CD4-positive, CD25-positive, alpha-beta regulatory T cell (primary cell): ENCODE measurements at regions not wholly inside any gene's neighbourhood (a gene's known extent, or its start where the extent isn't known, plus 50 kb on each side); places are given as distances from the start of the nearest gene placed in this dataset.
"Not testable (repeated sequence)": the region's sequence is repeated elsewhere in the genome, so short reads cannot be mapped to it uniquely, and the experiment has no call there.

ENCODE experiments used
- ATAC-seq, 2 donors: fragments of 150-1000 bp; cut with Tn5 transposase; one replicate each; pipeline ENCODE4 v1.10.0; 2021; ENCODE audit warnings: low read depth in 2 of 2, moderate number of reproducible peaks in 2 of 2, moderate library complexity in 1 of 2
- DNase-seq, 3 donors: peaks; one replicate each; pipeline versions ENCODE4 v3.0.0 to v3.0.0-alpha.2; 2012 to 2022; ENCODE audit warnings: mixed read lengths in 1 of 3
- H3K27ac ChIP-seq: one replicate; pipeline ENCODE4 v1.7.0; 2013; ENCODE audit warnings: mild to moderate bottlenecking, low read length; ENCODE audit not compliant: insufficient read depth, poor library complexity, severe bottlenecking
- H3K27me3 ChIP-seq: one replicate; pipeline ENCODE4 v1.7.0; 2013; ENCODE audit warnings: low read length; ENCODE audit not compliant: control insufficient read depth, insufficient read depth
- H3K36me3 ChIP-seq: one replicate; pipeline ENCODE4 v1.7.0; 2013; ENCODE audit warnings: mild to moderate bottlenecking, low read length, moderate library complexity; ENCODE audit not compliant: control insufficient read depth, insufficient read depth
- H3K4me1 ChIP-seq: 2 replicates; pipeline ENCODE4 v1.7.0; 2013; ENCODE audit warnings: mild to moderate bottlenecking, low read length; ENCODE audit not compliant: insufficient read depth, control insufficient read depth, poor library complexity, severe bottlenecking
- H3K4me3 ChIP-seq: one replicate; pipeline ENCODE4 v1.7.0; 2013; ENCODE audit warnings: low read depth, mild to moderate bottlenecking, low read length, moderate library complexity
- H3K9me3 ChIP-seq, 2 experiments: 1 replicate in 1 of 2; 2 replicates in 1 of 2; pipeline ENCODE4 v1.7.0; 2013; ENCODE audit warnings: low read length in 2 of 2, mild to moderate bottlenecking in 1 of 2, moderate library complexity in 1 of 2; ENCODE audit not compliant: control insufficient read depth in 2 of 2
- H3K27ac Mint-ChIP-seq, 3 donors: one replicate each; pipeline ENCODE4 v1.8.0; 2020 to 2022; ENCODE audit warnings: mild to moderate bottlenecking in 3 of 3, mixed read lengths in 3 of 3, moderate library complexity in 2 of 3
- H3K27me3 Mint-ChIP-seq: one replicate; pipeline ENCODE4 v1.8.0; 2022; ENCODE audit warnings: mild to moderate bottlenecking, mixed read lengths
- H3K36me3 Mint-ChIP-seq: one replicate; pipeline ENCODE4 v1.8.0; 2020; ENCODE audit warnings: mixed read lengths
- H3K4me1 Mint-ChIP-seq, 4 donors: one replicate each; pipeline ENCODE4 v1.8.0; 2020 to 2022; ENCODE audit warnings: mixed read lengths in 4 of 4, mild to moderate bottlenecking in 1 of 4
- H3K4me3 Mint-ChIP-seq, 4 donors: one replicate each; pipeline ENCODE4 v1.8.0; 2020 to 2022; ENCODE audit warnings: mild to moderate bottlenecking in 4 of 4, mixed read lengths in 4 of 4, moderate library complexity in 3 of 4
- H3K9me3 Mint-ChIP-seq, 7 donors: one replicate each; pipeline ENCODE4 v1.8.0; 2020 to 2022; ENCODE audit warnings: mixed read lengths in 7 of 7, mild to moderate bottlenecking in 3 of 7, moderate library complexity in 2 of 7

- H3K27ac Mint-ChIP-seq, result no peak overlapping the region
- DNase-seq (no peak), ATAC-seq (no peak)
- H3K4me1 Mint-ChIP-seq, result peaks cover 0 to 2% (median 0%) of the 10 kb centered on the region in 4 donors
- no peak overlapping the region for H3K27ac ChIP-seq
- H3K9me3 ChIP-seq, result no peaks in the 10 kb centered on the region
- H3K4me1 ChIP-seq, result no peaks in the 10 kb centered on the region
- peaks cover under 1% of the 10 kb centered on the region for H3K27me3 ChIP-seq
- H3K4me3 Mint-ChIP-seq, result no peak overlapping the region
- H3K36me3 ChIP-seq, result no peaks in the 10 kb centered on the region
- peaks cover 0 to 7% (median 0%) of the 10 kb centered on the region in 7 donors for H3K9me3 Mint-ChIP-seq
- peaks cover 35% of the 10 kb centered on the region for H3K27me3 Mint-ChIP-seq
- no peak overlapping the region for H3K4me3 ChIP-seq
- no peaks in the 10 kb centered on the region for H3K36me3 Mint-ChIP-seq
Observed at GRCh38 chr14:21804981-21805380, 131.4 kb upstream of the OR4E1 start.

DNA sequence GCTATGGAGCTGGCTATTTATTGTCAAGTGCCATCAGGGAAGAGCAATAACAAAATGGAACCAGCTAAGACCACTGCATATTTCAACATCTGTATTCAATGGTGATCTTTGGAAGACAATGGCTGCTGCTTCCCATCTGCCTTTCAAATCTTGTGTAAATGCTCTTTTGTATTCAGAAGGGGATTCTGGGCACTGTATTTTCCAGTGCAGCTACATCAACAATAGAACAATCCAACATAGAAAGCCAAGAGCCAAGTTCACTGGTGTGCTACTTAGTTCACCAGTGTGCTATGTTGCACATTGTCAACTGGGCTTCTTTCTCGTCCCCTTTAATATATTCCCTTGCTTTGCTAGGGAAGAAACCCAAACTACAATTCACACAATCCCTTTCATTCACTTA, 128.8 kb upstream of the OR4E1 start:
- H3K9me3 Mint-ChIP-seq, result peaks cover 0 to 3% (median 0%) of the 10 kb centered on the region in 7 donors
- peaks cover 39% of the 10 kb centered on the region for H3K27me3 Mint-ChIP-seq
- no peaks in the 10 kb centered on the region for H3K36me3 ChIP-seq
- H3K27ac ChIP-seq, result no peak overlapping the region
- no peak overlapping the region for H3K4me3 ChIP-seq
- ATAC-seq, result no peak
- H3K27me3 ChIP-seq, result no peaks in the 10 kb centered on the region
- H3K4me3 Mint-ChIP-seq, result no peak overlapping the region
- peaks cover 0 to 2% (median 0%) of the 10 kb centered on the region in 4 donors for H3K4me1 Mint-ChIP-seq
- H3K9me3 ChIP-seq, result no peaks in the 10 kb centered on the region
- no peaks in the 10 kb centered on the region for H3K4me1 ChIP-seq
- DNase-seq, result no peak
- H3K36me3 Mint-ChIP-seq, result no peaks in the 10 kb centered on the region
- no peak overlapping the region for H3K27ac Mint-ChIP-seq

GRCh38 chr14:21796916-21797315, 123.3 kb upstream of the OR4E1 start:
- Mint-ChIP-seq H3K4me3 (peak overlapping the region; percentile 28 to 83 (median 70)), H3K27me3 (peaks cover 38% of the 10 kb centered on the region), H3K9me3 (peaks cover 0 to 11% (median 7%) of the 10 kb centered on the region in 7 donors), H3K27ac (peak overlapping the region in 1 of 3 donors; percentile 78), H3K36me3 (peaks cover 4% of the 10 kb centered on the region), H3K4me1 (peaks cover 0 to 2% (median 0%) of the 10 kb centered on the region in 4 donors)
- Histone ChIP-seq H3K9me3 (no peaks in the 10 kb centered on the region), H3K4me3 (no peak overlapping the region), H3K4me1 (no peaks in the 10 kb centered on the region), H3K36me3 (no peaks in the 10 kb centered on the region), H3K27ac (no peak overlapping the region), H3K27me3 (no peaks in the 10 kb centered on the region)
- DNase-seq, result peak; percentile 6 to 30 (median 12)
- no peak for ATAC-seq

DNA sequence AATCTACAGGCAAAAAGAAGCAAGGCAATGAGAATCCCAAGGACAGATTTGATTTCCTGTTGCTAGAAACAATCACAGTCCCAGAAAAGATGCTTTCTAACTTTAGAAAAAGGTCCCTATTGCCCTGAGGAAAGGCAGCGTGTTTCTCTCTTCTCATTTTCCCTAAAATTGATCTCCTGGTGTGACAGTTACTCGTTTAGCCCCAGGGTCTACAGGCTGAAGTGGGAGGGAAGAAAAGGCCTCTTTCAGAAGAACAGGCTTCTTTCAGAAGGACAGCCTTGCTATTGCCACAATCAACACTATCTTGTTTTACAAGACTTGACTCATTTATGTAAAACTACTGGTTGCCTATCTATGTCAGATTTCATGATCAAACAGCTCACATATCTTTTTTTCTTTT, 121.8 kb upstream of the OR4E1 start:
- Mint-ChIP-seq H3K36me3 (peaks cover 4% of the 10 kb centered on the region), H3K9me3 (peaks cover 0 to 11% (median 7%) of the 10 kb centered on the region in 7 donors), H3K4me3 (no peak overlapping the region), H3K4me1 (peaks cover 0 to under 1% (median 0%) of the 10 kb centered on the region in 4 donors), H3K27me3 (peaks cover 38% of the 10 kb centered on the region), H3K27ac (no peak overlapping the region)
- no peak for DNase-seq
- Histone ChIP-seq H3K4me1 (no peaks in the 10 kb centered on the region), H3K9me3 (no peaks in the 10 kb centered on the region), H3K4me3 (no peak overlapping the region), H3K27ac (peak overlapping the region; percentile 14), H3K27me3 (no peaks in the 10 kb centered on the region), H3K36me3 (no peaks in the 10 kb centered on the region)
- no peak for ATAC-seq

DNA sequence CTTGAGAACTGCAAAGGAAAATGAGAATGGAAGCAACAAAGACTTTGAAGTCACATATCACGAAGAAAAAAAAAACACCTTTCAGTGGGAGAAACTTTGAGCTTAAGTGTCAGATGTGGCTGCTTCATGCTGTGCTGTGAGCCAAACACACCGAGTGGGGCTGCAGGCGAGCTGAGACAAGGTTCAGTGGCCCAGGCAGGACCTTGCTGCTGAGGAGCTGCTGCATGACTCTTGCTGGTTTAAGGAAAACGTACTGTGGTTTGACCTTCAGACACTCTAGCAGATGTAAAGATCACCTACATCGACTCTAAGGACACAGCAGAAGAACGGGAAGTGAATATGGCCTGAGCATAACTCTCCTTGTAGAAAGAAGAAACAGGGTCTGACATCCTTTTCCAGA, 118.1 kb upstream of the OR4E1 start:
- no peaks in the 10 kb centered on the region for H3K4me1 ChIP-seq
- H3K4me3 Mint-ChIP-seq, result peak overlapping the region in 1 of 4 donors; percentile 53
- ATAC-seq (no peak), DNase-seq (no peak)
- no peak overlapping the region for H3K27ac ChIP-seq
- H3K36me3 ChIP-seq, result no peaks in the 10 kb centered on the region
- H3K4me3 ChIP-seq, result no peak overlapping the region
- peaks cover 2% of the 10 kb centered on the region for H3K27me3 ChIP-seq
- peaks cover 0 to 14% (median 4%) of the 10 kb centered on the region in 7 donors for H3K9me3 Mint-ChIP-seq
- peaks cover 20% of the 10 kb centered on the region for H3K27me3 Mint-ChIP-seq
- peaks cover 0 to 2% of the 10 kb centered on the region in 2 experiments for H3K9me3 ChIP-seq
- H3K4me1 Mint-ChIP-seq, result no peaks in the 10 kb centered on the region
- peaks cover 4% of the 10 kb centered on the region for H3K36me3 Mint-ChIP-seq
- peak overlapping the region in 1 of 3 donors; percentile 24 for H3K27ac Mint-ChIP-seq

DNA sequence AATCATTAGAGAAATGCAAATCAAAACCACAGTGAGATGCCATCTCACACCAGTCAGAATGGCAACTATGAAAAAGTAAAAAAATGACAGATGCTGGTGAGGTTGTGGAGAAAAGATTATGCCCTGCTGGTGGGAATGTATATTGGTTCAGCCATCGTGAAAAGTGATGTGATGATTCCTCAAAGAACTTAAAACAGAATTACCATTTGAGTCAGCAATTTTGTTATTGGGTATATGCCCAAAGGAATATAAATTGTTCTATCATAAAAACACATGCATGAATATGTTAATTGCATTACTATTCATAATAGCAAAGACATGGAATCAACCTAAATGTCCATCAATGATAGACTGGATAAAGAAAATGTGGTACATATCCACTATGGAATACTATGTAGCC, 115.1 kb upstream of the OR4E1 start:
- ATAC-seq, H3K4me3 Mint-ChIP-seq, H3K9me3 Mint-ChIP-seq, H3K36me3 ChIP-seq, H3K4me3 ChIP-seq, H3K27ac ChIP-seq, H3K4me1 ChIP-seq, H3K36me3 Mint-ChIP-seq, H3K9me3 ChIP-seq, DNase-seq, H3K27ac Mint-ChIP-seq, H3K27me3 ChIP-seq, H3K4me1 Mint-ChIP-seq: not testable (repeated sequence)
- H3K27me3 Mint-ChIP-seq, result peaks cover 14% of the 10 kb centered on the region

- not testable (repeated sequence) for H3K36me3 ChIP-seq, H3K4me3 ChIP-seq, H3K9me3 ChIP-seq, ATAC-seq, H3K36me3 Mint-ChIP-seq, DNase-seq, H3K9me3 Mint-ChIP-seq, H3K27ac Mint-ChIP-seq, H3K27me3 ChIP-seq, H3K4me1 Mint-ChIP-seq, H3K27ac ChIP-seq, H3K4me1 ChIP-seq, H3K4me3 Mint-ChIP-seq
- H3K27me3 Mint-ChIP-seq, result peaks cover 19% of the 10 kb centered on the region
Observed at GRCh38 chr14:21787242-21787641, 113.6 kb upstream of the OR4E1 start.

DNA sequence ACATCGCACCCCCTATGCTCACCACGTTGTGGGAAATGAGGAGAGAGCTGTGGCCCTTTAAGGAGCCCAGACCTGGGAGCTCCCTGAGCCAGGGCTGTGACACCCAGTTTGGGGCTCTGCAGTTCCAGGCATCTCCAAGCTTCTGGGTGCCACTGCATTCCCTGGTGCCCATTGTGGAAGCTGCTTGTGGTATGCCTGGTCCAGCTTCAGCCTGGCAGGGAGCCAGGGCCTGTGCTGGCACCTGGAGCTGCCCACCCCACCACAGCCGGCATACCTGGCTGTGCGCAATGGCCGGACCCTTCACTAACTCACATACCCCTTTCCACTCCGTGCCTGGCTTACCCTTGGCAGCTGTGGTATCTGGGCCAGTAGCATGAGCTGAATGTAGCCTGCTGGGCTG, 107.9 kb upstream of the OR4E1 start:
- no peaks in the 10 kb centered on the region for H3K4me1 ChIP-seq
- Mint-ChIP-seq H3K4me1 (no peaks in the 10 kb centered on the region), H3K9me3 (no peaks in the 10 kb centered on the region), H3K27me3 (peaks cover 22% of the 10 kb centered on the region), H3K4me3 (no peak overlapping the region), H3K36me3 (no peaks in the 10 kb centered on the region), H3K27ac (no peak overlapping the region)
- H3K27ac ChIP-seq, result no peak overlapping the region
- H3K27me3 ChIP-seq, result peaks cover 5% of the 10 kb centered on the region
- ATAC-seq (no peak), DNase-seq (no peak)
- no peak overlapping the region for H3K4me3 ChIP-seq
- H3K36me3 ChIP-seq, result no peaks in the 10 kb centered on the region
- H3K9me3 ChIP-seq, result no peaks in the 10 kb centered on the region
